ENCODE measurements at regions not wholly inside any gene's neighbourhood (a gene's known extent, or its start where the extent isn't known, plus 50 kb on each side); places are given as distances from the start of the nearest gene placed in this dataset.

DNA sequence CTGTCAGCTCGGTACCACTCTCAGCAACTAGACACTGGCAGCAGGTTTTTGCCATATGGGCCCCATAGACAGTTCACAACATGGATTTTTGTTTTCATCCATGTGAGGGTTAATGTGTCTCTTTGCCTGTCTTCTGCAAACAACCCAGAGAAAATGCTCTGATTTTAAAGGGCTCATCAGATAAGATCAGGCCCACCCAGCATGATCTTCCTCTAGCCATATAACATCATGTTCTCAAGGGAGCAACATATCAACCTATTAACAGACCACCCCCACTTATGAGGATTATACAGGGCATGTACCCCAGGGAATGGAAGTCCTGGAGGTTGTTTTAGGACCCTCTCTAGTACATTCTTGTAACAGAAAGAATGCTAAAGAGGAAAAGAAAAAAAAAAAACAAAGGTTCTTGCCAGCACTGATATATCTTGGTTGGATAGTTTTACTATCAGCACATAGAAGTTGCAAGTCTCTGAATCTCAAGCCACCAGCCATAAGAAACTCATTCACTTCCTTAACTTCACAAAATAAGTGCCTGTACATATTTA, 1015.1 kb downstream of the TLE4 start:
- TF ChIP-seq, protein P1, sequence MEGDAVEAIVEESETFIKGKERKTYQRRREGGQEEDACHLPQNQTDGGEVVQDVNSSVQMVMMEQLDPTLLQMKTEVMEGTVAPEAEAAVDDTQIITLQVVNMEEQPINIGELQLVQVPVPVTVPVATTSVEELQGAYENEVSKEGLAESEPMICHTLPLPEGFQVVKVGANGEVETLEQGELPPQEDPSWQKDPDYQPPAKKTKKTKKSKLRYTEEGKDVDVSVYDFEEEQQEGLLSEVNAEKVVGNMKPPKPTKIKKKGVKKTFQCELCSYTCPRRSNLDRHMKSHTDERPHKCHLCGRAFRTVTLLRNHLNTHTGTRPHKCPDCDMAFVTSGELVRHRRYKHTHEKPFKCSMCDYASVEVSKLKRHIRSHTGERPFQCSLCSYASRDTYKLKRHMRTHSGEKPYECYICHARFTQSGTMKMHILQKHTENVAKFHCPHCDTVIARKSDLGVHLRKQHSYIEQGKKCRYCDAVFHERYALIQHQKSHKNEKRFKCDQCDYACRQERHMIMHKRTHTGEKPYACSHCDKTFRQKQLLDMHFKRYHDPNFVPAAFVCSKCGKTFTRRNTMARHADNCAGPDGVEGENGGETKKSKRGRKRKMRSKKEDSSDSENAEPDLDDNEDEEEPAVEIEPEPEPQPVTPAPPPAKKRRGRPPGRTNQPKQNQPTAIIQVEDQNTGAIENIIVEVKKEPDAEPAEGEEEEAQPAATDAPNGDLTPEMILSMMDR (IDR thresholded peaks at IDR 0.05), result no peak
- no peak for TF ChIP-seq POLR2A (IDR thresholded peaks at IDR 0.05)
